GM20431 (cell line): ENCODE measurements at regions not wholly inside any gene's neighbourhood (a gene's known extent, or its start where the extent isn't known, plus 50 kb on each side); places are given as distances from the start of the nearest gene placed in this dataset.
"Not testable (repeated sequence)": the region's sequence is repeated elsewhere in the genome, so short reads cannot be mapped to it uniquely, and the experiment has no call there.

Source experiments
- in situ Hi-C: fragments of 300-500 bp; cut with MseI, MboI; formaldehyde crosslinking; loops from one replicate; pipeline ENCODE4 v1.15.0; 2020; ENCODE audit warnings: low sequenced_read_pairs; ENCODE audit not compliant: unreplicated experiment

- in situ Hi-C loops, result no loop called here
Measured at GRCh38 chr6:122265755-122266154, 133.7 kb upstream of the HSF2 start.

- in situ Hi-C loops, result no loop called here
Measured at GRCh38 chr6:122268394-122268793, 131.1 kb upstream of the HSF2 start.

- in situ Hi-C loops, result no loop called here
Measured at GRCh38 chr6:122276637-122277036, 122.8 kb upstream of the HSF2 start.

GRCh38 chr6:122280105-122281021 lies 119.1 kb upstream of the HSF2 start:
- in situ Hi-C loops, result not testable (repeated sequence)

DNA sequence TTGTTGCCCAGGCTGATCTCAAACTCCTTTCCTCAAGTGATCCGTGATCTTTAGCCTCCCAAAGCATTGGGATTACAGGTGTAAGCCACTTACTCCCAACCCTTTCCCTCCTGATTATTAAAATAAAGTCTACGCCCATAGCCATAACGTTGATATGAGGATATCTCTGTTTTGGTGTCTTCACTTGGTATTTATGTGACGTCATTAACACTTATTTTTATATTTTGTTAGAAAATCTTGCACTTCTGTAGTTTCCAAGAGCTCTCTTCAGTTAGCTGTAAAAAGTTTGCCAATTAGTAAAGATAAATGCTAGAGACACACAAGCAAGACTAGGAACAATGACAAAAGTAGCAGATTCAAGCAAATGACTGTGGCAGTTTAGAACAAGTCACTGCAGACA lies 115.6 kb upstream of the HSF2 start:
- in situ Hi-C loops, result no loop called here

GRCh38 chr6:122284848-122285247 lies 114.6 kb upstream of the HSF2 start:
- in situ Hi-C loops, result no loop called here

GRCh38 chr6:122285292-122285913 lies 114.0 kb upstream of the HSF2 start:
- in situ Hi-C loops, result no loop called here

DNA sequence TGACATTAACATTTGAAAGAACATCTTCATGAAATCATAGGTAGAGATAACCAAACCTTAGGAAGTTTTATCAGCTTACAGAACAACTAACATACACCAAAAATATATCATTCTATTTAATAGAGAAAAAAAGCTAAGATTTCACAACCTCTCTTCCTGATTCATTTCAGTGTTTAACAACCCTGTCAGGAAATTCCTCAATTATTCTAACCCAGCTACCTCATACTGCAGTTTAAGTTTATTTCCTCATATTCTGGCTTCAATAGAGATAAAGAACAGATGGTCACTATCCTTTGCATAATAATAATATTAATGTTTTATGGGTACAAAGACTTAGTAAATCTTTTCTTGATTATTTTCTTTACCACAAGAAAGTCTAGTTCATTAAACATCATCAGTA lies 112.9 kb upstream of the HSF2 start:
- in situ Hi-C loops, result no loop called here

DNA sequence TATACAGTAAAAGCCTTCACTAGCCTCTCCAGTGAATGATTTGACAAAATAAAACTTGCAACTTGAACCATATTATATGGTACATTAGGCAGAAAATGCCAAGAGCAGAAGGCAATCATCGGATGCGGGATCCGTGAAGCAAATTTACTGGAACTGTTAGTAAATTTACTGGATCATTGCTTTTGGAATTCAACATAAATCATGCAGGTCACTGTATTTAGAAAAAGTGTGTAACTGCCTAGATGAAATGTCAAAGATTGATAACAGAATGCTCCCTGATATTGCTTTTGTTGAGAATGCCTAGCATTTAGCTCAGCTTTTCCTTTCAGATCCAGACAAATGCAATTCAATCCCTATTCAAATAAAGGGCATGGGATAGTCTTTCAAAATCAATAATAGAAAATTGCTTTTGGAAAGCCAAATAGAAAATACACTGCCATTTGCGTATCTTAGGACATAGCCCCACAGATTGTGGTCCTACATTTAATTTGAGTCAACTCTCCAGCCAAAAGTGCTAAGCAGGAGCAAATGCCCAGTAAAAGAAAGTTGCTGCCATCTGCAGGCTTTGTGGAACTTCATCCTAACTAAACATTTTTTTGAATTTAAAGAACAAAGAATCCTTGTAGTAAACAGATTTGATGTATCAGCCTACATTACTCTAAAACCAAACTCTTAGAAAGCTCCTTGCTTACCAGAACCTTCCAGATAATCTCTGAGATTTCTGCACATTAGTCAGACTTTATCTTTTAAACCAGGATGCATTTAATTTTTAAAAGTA lies 109.5 kb upstream of the HSF2 start:
- in situ Hi-C loops, result no loop called here

DNA sequence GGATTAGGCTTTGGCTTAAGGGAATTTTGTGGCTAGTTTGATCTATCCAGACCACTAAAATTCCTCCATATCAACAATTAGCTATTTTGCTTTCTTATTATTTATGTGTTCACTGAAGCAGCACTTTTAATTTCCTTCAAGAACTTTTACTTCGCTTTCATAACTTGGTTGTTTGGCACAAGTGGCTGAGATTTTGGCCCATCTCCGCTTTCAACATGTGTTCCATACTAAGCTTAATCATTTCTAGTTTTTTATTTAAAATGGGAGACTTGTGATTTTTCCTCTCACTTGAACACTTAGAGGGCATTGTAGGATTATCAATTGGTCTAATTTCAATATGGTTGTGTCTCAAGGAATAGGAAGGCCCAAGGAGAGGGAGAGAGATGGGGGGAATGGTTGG lies 102.4 kb upstream of the HSF2 start:
- in situ Hi-C loops, result no loop called here

DNA sequence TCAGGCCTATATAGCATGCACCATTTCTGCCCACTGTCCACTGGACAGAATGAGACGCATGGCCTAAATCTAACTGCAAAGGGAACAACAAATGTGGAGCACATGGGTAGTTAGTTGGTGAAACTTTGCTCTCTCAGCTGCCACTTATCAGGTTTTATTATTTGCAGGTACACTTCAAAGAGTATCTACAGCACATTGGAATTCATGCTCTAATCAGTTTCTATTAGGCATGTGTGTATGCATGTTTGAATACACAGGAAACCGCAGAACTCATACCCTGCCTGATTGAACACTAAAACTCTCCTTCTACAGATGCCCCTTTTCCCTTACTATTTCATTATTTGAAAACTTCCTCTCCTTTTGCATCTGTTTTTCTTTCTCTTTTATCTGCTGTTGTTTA lies 97.4 kb upstream of the HSF2 start:
- in situ Hi-C loops, result no loop called here

DNA sequence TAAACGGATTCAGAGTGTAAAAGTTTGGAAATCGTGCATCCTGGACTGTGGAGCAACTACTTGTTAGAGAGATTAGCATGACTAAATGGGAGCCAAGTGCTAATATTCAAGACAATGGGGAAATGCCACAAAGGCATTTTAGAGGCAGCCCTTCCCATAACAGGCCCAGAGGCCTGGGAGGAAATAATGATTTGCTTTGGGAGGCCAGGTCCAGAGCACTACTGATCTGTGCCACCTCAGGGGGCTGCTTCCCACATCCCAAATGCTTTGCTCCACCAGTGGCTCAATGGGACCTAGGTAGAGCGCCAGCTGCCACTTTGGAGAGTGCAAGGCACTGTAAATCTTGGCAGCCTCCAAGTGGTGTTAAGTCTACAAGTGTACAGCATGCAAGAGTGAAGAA lies 91.9 kb upstream of the HSF2 start:
- in situ Hi-C loops, result no loop called here

DNA sequence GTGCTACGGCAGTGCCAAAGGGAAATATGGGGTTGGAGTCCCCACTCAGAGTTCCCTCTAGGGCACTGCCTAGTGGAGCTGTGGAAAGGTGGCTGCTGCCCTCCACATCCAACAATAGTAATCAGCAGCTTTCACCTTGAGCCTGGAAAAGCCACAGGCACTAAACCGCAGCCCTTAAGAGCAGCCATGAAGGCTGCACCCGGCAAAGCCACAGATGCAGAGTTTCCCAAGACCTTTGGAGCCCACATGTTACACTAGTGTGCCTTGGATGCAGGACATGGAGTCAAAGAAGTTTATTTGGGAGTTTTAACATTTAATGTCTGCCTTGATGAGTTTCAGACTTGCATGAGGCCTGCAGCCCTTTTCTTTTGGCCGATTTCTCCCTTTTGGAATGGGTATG lies 91.4 kb upstream of the HSF2 start:
- in situ Hi-C loops, result no loop called here

DNA sequence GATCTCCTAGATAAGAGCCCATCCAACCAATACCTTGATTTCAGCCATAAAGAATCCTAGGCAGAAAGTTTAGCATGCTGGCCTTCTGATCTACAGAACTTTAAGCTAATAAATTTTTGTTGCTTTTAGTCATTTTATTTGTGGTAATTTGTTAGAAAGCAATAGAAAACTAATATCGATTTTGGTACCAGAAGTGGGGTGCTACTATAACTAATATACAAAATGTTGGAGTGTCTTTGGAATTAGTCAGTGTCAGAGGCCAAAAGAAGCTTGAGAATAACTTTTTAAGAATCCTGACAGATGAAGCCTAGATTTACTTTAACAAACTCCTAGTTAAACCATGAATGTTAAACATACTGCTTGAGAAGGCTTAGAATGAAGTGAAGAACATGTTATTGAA lies 83.6 kb upstream of the HSF2 start:
- in situ Hi-C loops, result no loop called here

GRCh38 chr6:122322824-122323223 lies 76.6 kb upstream of the HSF2 start:
- in situ Hi-C loops, result no loop called here

GRCh38 chr6:122323361-122323760 lies 76.1 kb upstream of the HSF2 start:
- in situ Hi-C loops, result no loop called here

- in situ Hi-C loops, result no loop called here
Measured at GRCh38 chr6:122330315-122330714, 69.1 kb upstream of the HSF2 start.

GRCh38 chr6:122337645-122338044 lies 61.8 kb upstream of the HSF2 start:
- in situ Hi-C loops, result no loop called here

DNA sequence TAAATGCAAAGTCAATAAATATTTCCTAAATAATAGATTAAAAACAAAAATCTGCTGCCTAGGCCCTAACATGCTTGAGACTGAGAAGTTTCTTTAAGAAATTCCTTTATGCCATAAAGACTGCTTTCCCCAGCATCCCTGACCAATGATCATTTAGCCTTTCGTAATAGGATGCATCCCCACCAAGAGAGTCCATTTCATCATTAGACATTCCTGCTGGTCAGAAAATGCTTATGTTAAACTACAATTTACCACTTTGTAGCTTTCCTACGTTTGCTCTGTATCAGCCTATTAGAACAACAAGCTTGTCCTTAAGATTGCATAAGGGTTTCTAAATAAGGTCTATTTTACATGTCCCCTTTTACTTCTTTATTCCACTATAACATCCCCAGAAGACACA lies 59.8 kb upstream of the HSF2 start:
- in situ Hi-C loops, result no loop called here

DNA sequence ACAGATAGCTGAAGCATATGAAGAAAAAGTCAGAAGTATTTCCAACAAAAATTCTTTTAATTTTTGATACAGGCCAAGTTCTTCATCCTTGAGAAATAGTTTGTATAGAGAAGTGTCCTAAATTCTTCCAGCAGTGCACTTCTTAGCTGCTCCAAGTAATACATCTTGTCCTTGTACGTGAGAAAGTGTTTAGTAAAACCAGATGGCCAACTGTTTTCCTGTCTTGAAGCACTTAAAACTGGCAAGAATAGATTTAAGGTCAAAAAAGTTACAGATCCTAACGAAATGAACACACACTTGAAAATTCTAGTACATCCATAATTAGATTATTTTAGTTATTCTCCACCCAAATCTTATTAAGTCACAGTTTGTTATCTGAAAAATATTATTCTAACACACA lies 52.2 kb upstream of the HSF2 start:
- in situ Hi-C loops, result no loop called here

DNA sequence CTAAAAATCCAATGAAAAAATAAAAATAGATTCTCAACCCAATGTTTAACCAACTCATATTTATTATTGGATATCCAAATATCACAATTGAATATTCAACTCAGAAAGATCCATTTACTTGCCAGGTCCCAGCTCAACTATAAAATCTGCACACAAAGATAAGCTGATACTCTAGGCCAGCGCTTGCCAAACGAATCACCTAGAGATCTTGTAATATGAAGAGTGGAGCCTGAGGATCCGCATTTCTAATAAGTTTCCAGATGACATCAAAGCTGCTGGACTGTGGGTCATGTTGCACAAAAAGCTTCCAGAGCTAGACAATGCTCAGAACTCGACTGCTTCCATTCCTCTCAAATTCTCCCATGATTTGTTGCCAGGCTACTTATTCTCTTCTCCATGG lies 51.7 kb upstream of the HSF2 start:
- in situ Hi-C loops, result no loop called here
